ENCODE measurements at regions not wholly inside any gene's neighbourhood (a gene's known extent, or its start where the extent isn't known, plus 50 kb on each side); places are given as distances from the start of the nearest gene placed in this dataset.

- H3K4me1 ChIP-seq (ENCODE audit: insufficient read depth, low read length, poor library complexity, severe bottlenecking), result no peaks in the 10 kb centered on the region
- no peaks in the 10 kb centered on the region for H3K9me2 ChIP-seq (replicated peaks; ENCODE audit: low read depth, low read length)
- TF ChIP-seq CTCF (conservative IDR thresholded peaks at IDR 0.05; ENCODE audit: low read length) (no peak), EZH2phosphoT487 (IDR thresholded peaks at IDR 0.05; ENCODE audit: borderline replicate concordance) (no peak)
- H3K36me3 ChIP-seq (ENCODE audit: insufficient read depth, low read length), result no peaks in the 10 kb centered on the region
- no peaks in the 10 kb centered on the region for H4K20me1 ChIP-seq (ENCODE audit: insufficient read depth, low read length, poor library complexity, severe bottlenecking)
- no peak overlapping the region for H3K9ac ChIP-seq (ENCODE audit: low read depth, low read length, poor library complexity, severe bottlenecking)
- no peaks in the 10 kb centered on the region for H3K79me2 ChIP-seq (ENCODE audit: insufficient read depth, low read length)
- no peak overlapping the region for H3K4me2 ChIP-seq (ENCODE audit: low read depth, low read length, poor library complexity, severe bottlenecking)
- no peaks in the 10 kb centered on the region for H3F3A ChIP-seq (ENCODE audit: low read depth)
- H3K4me3 ChIP-seq (ENCODE audit: low read length, poor library complexity, severe bottlenecking), result no peak overlapping the region
- no peaks in the 10 kb centered on the region for H3K27me3 ChIP-seq (ENCODE audit: insufficient read depth, low read length, poor library complexity, severe bottlenecking)
- no peaks in the 10 kb centered on the region for H3K9me3 ChIP-seq (ENCODE audit: insufficient read depth, low read depth, low read length)
- H2AFZ ChIP-seq (ENCODE audit: low read length), result no peak overlapping the region
These were observed 242.2 kb upstream of the IGFBP3 start for GRCh38 chr7:46163246-46163645.

- Histone ChIP-seq H3K36me3 (ENCODE audit: insufficient read depth, low read length) (no peaks in the 10 kb centered on the region), H3K9me2 (replicated peaks; ENCODE audit: low read depth, low read length) (no peaks in the 10 kb centered on the region), H3K4me1 (ENCODE audit: insufficient read depth, low read length, poor library complexity, severe bottlenecking) (no peaks in the 10 kb centered on the region), H3K9me3 (ENCODE audit: insufficient read depth, low read depth, low read length) (no peaks in the 10 kb centered on the region), H3K4me2 (ENCODE audit: low read depth, low read length, poor library complexity, severe bottlenecking) (no peak overlapping the region), H3K27me3 (ENCODE audit: insufficient read depth, low read length, poor library complexity, severe bottlenecking) (no peaks in the 10 kb centered on the region), H3K9ac (ENCODE audit: low read depth, low read length, poor library complexity, severe bottlenecking) (no peak overlapping the region), H3K79me2 (ENCODE audit: insufficient read depth, low read length) (no peaks in the 10 kb centered on the region), H3K4me3 (ENCODE audit: low read length, poor library complexity, severe bottlenecking) (no peak overlapping the region), H2AFZ (ENCODE audit: low read length) (no peak overlapping the region), H3F3A (ENCODE audit: low read depth) (no peaks in the 10 kb centered on the region), H4K20me1 (ENCODE audit: insufficient read depth, low read length, poor library complexity, severe bottlenecking) (no peaks in the 10 kb centered on the region)
- TF ChIP-seq CTCF (conservative IDR thresholded peaks at IDR 0.05; ENCODE audit: low read length) (no peak), EZH2phosphoT487 (IDR thresholded peaks at IDR 0.05; ENCODE audit: borderline replicate concordance) (no peak)
These were observed 241.5 kb upstream of the IGFBP3 start for GRCh38 chr7:46162609-46163008.

GRCh38 chr7:46160861-46161260, 239.8 kb upstream of the IGFBP3 start:
- Histone ChIP-seq H3K27me3 (ENCODE audit: insufficient read depth, low read length, poor library complexity, severe bottlenecking) (no peaks in the 10 kb centered on the region), H3K4me3 (ENCODE audit: low read length, poor library complexity, severe bottlenecking) (no peak overlapping the region), H3F3A (ENCODE audit: low read depth) (no peaks in the 10 kb centered on the region), H2AFZ (ENCODE audit: low read length) (no peak overlapping the region), H3K36me3 (ENCODE audit: insufficient read depth, low read length) (no peaks in the 10 kb centered on the region), H3K9ac (ENCODE audit: low read depth, low read length, poor library complexity, severe bottlenecking) (no peak overlapping the region), H3K9me2 (replicated peaks; ENCODE audit: low read depth, low read length) (no peaks in the 10 kb centered on the region), H4K20me1 (ENCODE audit: insufficient read depth, low read length, poor library complexity, severe bottlenecking) (no peaks in the 10 kb centered on the region), H3K9me3 (ENCODE audit: insufficient read depth, low read depth, low read length) (no peaks in the 10 kb centered on the region), H3K79me2 (ENCODE audit: insufficient read depth, low read length) (no peaks in the 10 kb centered on the region), H3K4me1 (ENCODE audit: insufficient read depth, low read length, poor library complexity, severe bottlenecking) (no peaks in the 10 kb centered on the region), H3K4me2 (ENCODE audit: low read depth, low read length, poor library complexity, severe bottlenecking) (no peak overlapping the region)
- TF ChIP-seq EZH2phosphoT487 (IDR thresholded peaks at IDR 0.05; ENCODE audit: borderline replicate concordance), result no peak
- no peak for TF ChIP-seq CTCF (conservative IDR thresholded peaks at IDR 0.05; ENCODE audit: low read length)
